Endothelial cell of umbilical vein (primary cell): ENCODE measurements at regions not wholly inside any gene's neighbourhood (a gene's known extent, or its start where the extent isn't known, plus 50 kb on each side); places are given as distances from the start of the nearest gene placed in this dataset.

Experiments used
- BruUV-seq: library from RNA; stranded (reverse); fragments of 400-500 nt; replicated peaks from 2 replicates; lab custom pipeline; 2021; lab: Mats Ljungman, UMichigan
- CTCF ChIA-PET: fragments of 300-600, 350-600 bp; sonication (Branson Sonifier 250); formaldehyde crosslinking; loops from one replicate; lab custom pipeline; 2021; ENCODE audit warnings: antibody characterized with exemption, inconsistent platforms; lab: Charles Lee
- POLR2A ChIA-PET: fragments of 300-600, 350-600 bp; sonication (Branson Sonifier 250); formaldehyde crosslinking; loops from one replicate; lab custom pipeline; 2021; ENCODE audit warnings: antibody characterized with exemption, inconsistent platforms; lab: Charles Lee
- DNase-seq: peaks from one replicate; pipeline ENCODE4 v3.0.0-alpha.2; 2011; ENCODE audit warnings: low read depth, low spot score
- FAIRE-seq: peaks from 2 replicates; lab custom pipeline; 2011; peaks lifted over from hg19 to GRCh38; lab: Jason Lieb, UNC
- H2AFZ ChIP-seq: 2 replicates; pipeline ENCODE4 v1.6.0; 2012; ENCODE audit warnings: low read depth, low read length, control low read depth, inconsistent platforms
- H3K27ac ChIP-seq: 2 replicates; pipeline ENCODE4 v1.5.1; 2011; ENCODE audit warnings: low read depth, mild to moderate bottlenecking, control low read depth, low read length, moderate library complexity; ENCODE audit not compliant: insufficient read depth
- H3K27me3 ChIP-seq, 2 experiments: 2 replicates each; pipeline versions ENCODE4 v1.6.0 to v1.6.1; 2011; ENCODE audit warnings: low read length in 2 of 2, mixed read lengths in 1 of 2; ENCODE audit not compliant: control insufficient read depth in 2 of 2, insufficient read depth in 2 of 2
- H3K36me3 ChIP-seq, 2 experiments: 2 replicates in 1 of 2; 3 replicates in 1 of 2; pipeline ENCODE4 v1.5.1; 2011; ENCODE audit warnings: low read length in 2 of 2, mild to moderate bottlenecking in 1 of 2, moderate library complexity in 1 of 2; ENCODE audit not compliant: control insufficient read depth in 2 of 2, insufficient read depth in 2 of 2; ENCODE audit errors: extremely low read depth in 1 of 2
- H3K4me1 ChIP-seq: 3 replicates; pipeline ENCODE4 v1.5.1; 2011; ENCODE audit warnings: mild to moderate bottlenecking, low read length; ENCODE audit not compliant: control insufficient read depth, insufficient read depth; ENCODE audit errors: extremely low read depth
- H3K4me2 ChIP-seq: 2 replicates; pipeline ENCODE4 v1.6.1; 2011; ENCODE audit warnings: low read length, control low read depth, mixed read lengths; ENCODE audit not compliant: insufficient read depth
- H3K4me3 ChIP-seq, 3 experiments: fragments of 200-600 bp in 1 of 3; sonication (generic), shearing (Covaris generic) in 1 of 3; replicated peaks in 1 of 3; 2 replicates each; pipeline ENCODE4 v1.5.1; 2011 to 2016; ENCODE audit warnings: control low read depth in 3 of 3, low read length in 3 of 3, mild to moderate bottlenecking in 2 of 3, inconsistent platforms in 1 of 3, low read depth in 1 of 3, moderate library complexity in 1 of 3; ENCODE audit not compliant: insufficient read depth in 1 of 3
- H3K79me2 ChIP-seq: 2 replicates; pipeline ENCODE4 v1.6.0; 2012; ENCODE audit warnings: low read length, inconsistent platforms; ENCODE audit not compliant: control insufficient read depth, insufficient read depth
- H3K9ac ChIP-seq: replicated peaks from 2 replicates; pipeline ENCODE3; 2011; ENCODE audit warnings: low read length, control low read depth; ENCODE audit not compliant: insufficient read depth; ENCODE audit errors: extremely low read depth
- H3K9me1 ChIP-seq: replicated peaks from 3 replicates; pipeline ENCODE4 v1.6.0; 2011; ENCODE audit warnings: mild to moderate bottlenecking, low read length; ENCODE audit not compliant: control insufficient read depth, insufficient read depth; ENCODE audit errors: extremely low read depth
- H3K9me3 ChIP-seq: replicated peaks from 2 replicates; pipeline ENCODE4 v1.5.1; 2012; ENCODE audit warnings: low read length, inconsistent platforms; ENCODE audit not compliant: control insufficient read depth, insufficient read depth
- H4K20me1 ChIP-seq: replicated peaks from 2 replicates; pipeline ENCODE3; 2011; ENCODE audit warnings: mild to moderate bottlenecking, low read length; ENCODE audit not compliant: control insufficient read depth, insufficient read depth; ENCODE audit errors: extremely low read depth
- EZH2 ChIP-seq: IDR thresholded peaks from 2 replicates; pipeline ENCODE4 v1.6.1; 2012; ENCODE audit warnings: borderline replicate concordance, low read depth, mild to moderate bottlenecking, moderate library complexity, low read length, inconsistent platforms; ENCODE audit not compliant: severe bottlenecking
- FOS ChIP-seq: IDR thresholded peaks from 2 replicates; pipeline ENCODE4 v1.6.1; 2011; ENCODE audit warnings: mild to moderate bottlenecking, low read length, moderate library complexity, borderline replicate concordance; ENCODE audit not compliant: insufficient read depth
- GATA2 ChIP-seq: IDR thresholded peaks from 2 replicates; pipeline ENCODE4 v1.7.0; 2011; ENCODE audit warnings: low read depth, mild to moderate bottlenecking, moderate library complexity, mixed read lengths, low read length; ENCODE audit not compliant: insufficient read length, insufficient read depth
- JUN ChIP-seq: IDR thresholded peaks from 2 replicates; pipeline ENCODE4 v1.6.1; 2011; ENCODE audit warnings: borderline replicate concordance, low read depth; ENCODE audit not compliant: insufficient read length, insufficient read depth
- MYC ChIP-seq: IDR thresholded peaks from one replicate; pipeline ENCODE4 v1.6.1; 2011; ENCODE audit warnings: mild to moderate bottlenecking, low read depth, low read length
- POLR2A ChIP-seq: IDR thresholded peaks from 2 replicates; pipeline ENCODE4 v1.6.1; 2012; ENCODE audit warnings: low read depth, mild to moderate bottlenecking, control low read depth, low read length
- POLR2AphosphoS5 ChIP-seq: IDR thresholded peaks from 2 replicates; pipeline ENCODE4 v1.6.1; 2012; ENCODE audit warnings: low read depth, mild to moderate bottlenecking, control low read depth, low read length, moderate library complexity; ENCODE audit not compliant: insufficient read depth
- dilution Hi-C: fragments of 300-500 bp; cut with MboI; formaldehyde crosslinking; loops from one replicate; pipeline ENCODE4 v1.15.0; 2019; ENCODE audit warnings: low sequenced_read_pairs; ENCODE audit not compliant: extremely low pct_ligation_motif_present
- intact Hi-C: fragments of 100-400 bp; cut with micrococcal nuclease; formaldehyde crosslinking; loops from one replicate; pipeline ENCODE4 v1.10.0; 2022
- TF ChIP-seq, protein P1 (sequence below): IDR thresholded peaks from 2 replicates; pipeline ENCODE4 v1.6.1; 2011; ENCODE audit not compliant: insufficient read depth, insufficient read length
- TF ChIP-seq, protein P2 (sequence below), 2 donors: IDR thresholded peaks; 1 replicate in 1 of 2; 2 replicates in 1 of 2; pipeline ENCODE4 v1.5.1; 2011; ENCODE audit warnings: low read length in 2 of 2, mild to moderate bottlenecking in 2 of 2, moderate library complexity in 2 of 2, control low read depth in 1 of 2, inconsistent platforms in 1 of 2, low read depth in 1 of 2; ENCODE audit not compliant: insufficient read depth in 1 of 2; ENCODE audit errors: extremely low read depth in 1 of 2

DNA sequence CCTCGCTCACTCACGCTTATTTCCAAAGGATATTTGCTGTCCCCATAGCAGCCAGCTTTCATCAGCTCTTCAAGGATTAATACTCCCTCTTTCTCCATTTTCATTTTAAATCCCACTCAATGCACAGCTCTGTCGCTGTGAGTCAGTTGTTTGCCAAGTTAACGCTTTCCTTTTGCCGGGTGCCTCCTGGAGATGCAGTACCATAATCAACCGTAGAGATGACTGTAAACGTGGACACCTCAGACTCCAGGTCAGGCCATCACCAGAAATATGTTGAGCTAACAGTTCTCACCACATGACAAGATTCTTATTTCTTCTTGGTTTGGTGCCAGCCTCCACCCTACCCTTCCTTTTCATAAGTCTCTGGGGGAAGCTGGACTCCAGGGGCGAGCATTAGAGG, 66.6 kb upstream of the TAB2 start:
- intact Hi-C loops (no loop called here), dilution Hi-C loops (no loop called here)
- H3K9me3 ChIP-seq = no peaks in the 10 kb centered on the region
- CTCF ChIA-PET = interaction anchor here (0.8 to 1.3 kb wide), 2 partner anchors 11 to 34 kb away, joined by 3 read pairs; no protein-coding TSS in a partner anchor
- H3K4me2 ChIP-seq = no peak overlapping the region
- peaks cover 0 to 3% of the 10 kb centered on the region in 2 experiments for H3K27me3 ChIP-seq
- H3K79me2 ChIP-seq = no peaks in the 10 kb centered on the region
- H3K36me3 ChIP-seq = no peaks in the 10 kb centered on the region
- TF ChIP-seq EZH2 (no peak), MYC (no peak), FOS (no peak)
- TF ChIP-seq, protein P1, sequence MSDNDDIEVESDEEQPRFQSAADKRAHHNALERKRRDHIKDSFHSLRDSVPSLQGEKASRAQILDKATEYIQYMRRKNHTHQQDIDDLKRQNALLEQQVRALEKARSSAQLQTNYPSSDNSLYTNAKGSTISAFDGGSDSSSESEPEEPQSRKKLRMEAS = no peak
- DNase-seq (no peak), FAIRE-seq (no peak)
- no peaks in the 10 kb centered on the region for H3K4me1 ChIP-seq
- BruUV-seq = no TSS peak
- no peak overlapping the region for H3K9ac ChIP-seq
- H3K9me1 ChIP-seq = no peaks in the 10 kb centered on the region
- H4K20me1 ChIP-seq = no peaks in the 10 kb centered on the region
- H3K4me3 ChIP-seq = no peak overlapping the region
- no peak overlapping the region for H3K27ac ChIP-seq
- POLR2A ChIA-PET = no interaction called here
- H2AFZ ChIP-seq = no peak overlapping the region

DNA sequence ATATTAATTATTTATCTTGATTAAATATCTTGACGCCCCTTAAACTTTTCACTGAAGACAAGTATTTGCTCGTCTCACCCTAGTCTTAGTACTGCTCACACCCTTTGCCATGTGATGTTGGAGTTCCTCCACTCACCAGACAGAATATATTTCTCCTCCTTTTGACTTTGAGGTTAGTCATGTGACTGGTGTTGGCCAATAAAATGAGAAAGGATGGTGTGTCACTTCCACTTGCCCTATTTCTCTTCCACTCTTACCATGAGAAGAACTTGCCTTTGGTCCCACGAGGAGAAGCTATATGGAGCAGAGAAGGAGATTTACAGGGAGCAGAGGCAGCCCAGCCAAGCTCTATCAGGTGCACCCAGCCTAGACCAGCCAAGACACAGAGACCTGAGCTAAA, 64.9 kb upstream of the TAB2 start:
- CTCF ChIA-PET = interaction anchor here (1.5 kb wide), 1 partner anchor 10 kb away, joined by 4 read pairs; no protein-coding TSS in a partner anchor
- no peak for FAIRE-seq

More for the DNA sequence above, 64.9 kb upstream of the TAB2 start:
- no peaks in the 10 kb centered on the region for H3K4me1 ChIP-seq
- H3K27me3 ChIP-seq = peaks cover 0 to 6% of the 10 kb centered on the region in 2 experiments
- DNase-seq = no peak
- H3K4me3 ChIP-seq = no peak overlapping the region
- H2AFZ ChIP-seq = no peak overlapping the region
- TF ChIP-seq POLR2A (no peak), GATA2 (no peak), POLR2AphosphoS5 (no peak), JUN (no peak), MYC (no peak), FOS (no peak), EZH2 (no peak)
- TF ChIP-seq, protein P1 = no peak
- TF ChIP-seq, protein P2, sequence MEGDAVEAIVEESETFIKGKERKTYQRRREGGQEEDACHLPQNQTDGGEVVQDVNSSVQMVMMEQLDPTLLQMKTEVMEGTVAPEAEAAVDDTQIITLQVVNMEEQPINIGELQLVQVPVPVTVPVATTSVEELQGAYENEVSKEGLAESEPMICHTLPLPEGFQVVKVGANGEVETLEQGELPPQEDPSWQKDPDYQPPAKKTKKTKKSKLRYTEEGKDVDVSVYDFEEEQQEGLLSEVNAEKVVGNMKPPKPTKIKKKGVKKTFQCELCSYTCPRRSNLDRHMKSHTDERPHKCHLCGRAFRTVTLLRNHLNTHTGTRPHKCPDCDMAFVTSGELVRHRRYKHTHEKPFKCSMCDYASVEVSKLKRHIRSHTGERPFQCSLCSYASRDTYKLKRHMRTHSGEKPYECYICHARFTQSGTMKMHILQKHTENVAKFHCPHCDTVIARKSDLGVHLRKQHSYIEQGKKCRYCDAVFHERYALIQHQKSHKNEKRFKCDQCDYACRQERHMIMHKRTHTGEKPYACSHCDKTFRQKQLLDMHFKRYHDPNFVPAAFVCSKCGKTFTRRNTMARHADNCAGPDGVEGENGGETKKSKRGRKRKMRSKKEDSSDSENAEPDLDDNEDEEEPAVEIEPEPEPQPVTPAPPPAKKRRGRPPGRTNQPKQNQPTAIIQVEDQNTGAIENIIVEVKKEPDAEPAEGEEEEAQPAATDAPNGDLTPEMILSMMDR (IDR thresholded peaks at IDR 0.05; ENCODE audit: extremely low read depth in 1 of 2, insufficient read depth in 1 of 2, low read depth in 1 of 2, low read length in 2 of 2) = no peak
- no TSS peak for BruUV-seq
- no peak overlapping the region for H3K4me2 ChIP-seq
- intact Hi-C loops = no loop called here
- no peak overlapping the region for H3K27ac ChIP-seq
- H3K9me3 ChIP-seq = no peaks in the 10 kb centered on the region
- H3K9ac ChIP-seq = no peak overlapping the region
- dilution Hi-C loops = no loop called here
- H3K79me2 ChIP-seq = no peaks in the 10 kb centered on the region
- POLR2A ChIA-PET = no interaction called here
- H3K36me3 ChIP-seq = no peaks in the 10 kb centered on the region
- no peaks in the 10 kb centered on the region for H4K20me1 ChIP-seq
- no peaks in the 10 kb centered on the region for H3K9me1 ChIP-seq
